ENCODE measurements at regions not wholly inside any gene's neighbourhood (a gene's known extent, or its start where the extent isn't known, plus 50 kb on each side); places are given as distances from the start of the nearest gene placed in this dataset.

- CTCF ChIA-PET = no interaction called here
- DNase-seq = no peak
- Mint-ChIP-seq H3K9me3 (ENCODE audit: unreplicated experiment) (peaks cover 12% of the 10 kb centered on the region), H3K36me3 (ENCODE audit: insufficient read depth, unreplicated experiment) (no peaks in the 10 kb centered on the region), H3K4me3 (ENCODE audit: unreplicated experiment) (no peak overlapping the region), H3K27me3 (ENCODE audit: insufficient read depth, unreplicated experiment) (peaks cover 5% of the 10 kb centered on the region), H3K4me1 (ENCODE audit: low read depth, unreplicated experiment) (no peaks in the 10 kb centered on the region), H3K27ac (ENCODE audit: unreplicated experiment) (no peak overlapping the region)
- TF ChIP-seq CTCF (IDR thresholded peaks at IDR 0.05; ENCODE audit: insufficient read depth in 1 of 2, low read depth in 1 of 2, low read length in 1 of 2, severe bottlenecking in 1 of 2, unreplicated experiment in 1 of 2) = no peak
- no peak overlapping the region for H3K4me3 ChIP-seq (ENCODE audit: low read depth, low read length)
- BruUV-seq (replicated peaks) = no TSS peak
- intact Hi-C loops (cut with micrococcal nuclease; ENCODE audit: unreplicated experiment) = no loop called here
- no peaks in the 10 kb centered on the region for H3K36me3 ChIP-seq (ENCODE audit: control insufficient read depth, insufficient read depth, low read length)
- no peaks in the 10 kb centered on the region for H3K9me3 ChIP-seq
- H3K27me3 ChIP-seq (replicated peaks; ENCODE audit: control insufficient read depth, insufficient read depth, low read length) = no peaks in the 10 kb centered on the region
- POLR2A ChIA-PET = no interaction called here
- H3K4me1 ChIP-seq = no peaks in the 10 kb centered on the region
Observed at GRCh38 chr3:74273555-74274402, 340.7 kb downstream of the CNTN3 start.

- H3K9me3 ChIP-seq = no peaks in the 10 kb centered on the region
- Mint-ChIP-seq H3K27ac (ENCODE audit: unreplicated experiment) (no peak overlapping the region), H3K27me3 (ENCODE audit: insufficient read depth, unreplicated experiment) (peaks cover 5% of the 10 kb centered on the region), H3K36me3 (ENCODE audit: insufficient read depth, unreplicated experiment) (no peaks in the 10 kb centered on the region), H3K4me3 (ENCODE audit: unreplicated experiment) (no peak overlapping the region), H3K9me3 (ENCODE audit: unreplicated experiment) (peaks cover 12% of the 10 kb centered on the region), H3K4me1 (ENCODE audit: low read depth, unreplicated experiment) (no peaks in the 10 kb centered on the region)
- intact Hi-C loops (cut with micrococcal nuclease; ENCODE audit: unreplicated experiment) = no loop called here
- no peaks in the 10 kb centered on the region for H3K27me3 ChIP-seq (replicated peaks; ENCODE audit: control insufficient read depth, insufficient read depth, low read length)
- POLR2A ChIA-PET = no interaction called here
- H3K36me3 ChIP-seq (ENCODE audit: control insufficient read depth, insufficient read depth, low read length) = no peaks in the 10 kb centered on the region
- BruUV-seq (replicated peaks) = no TSS peak
- TF ChIP-seq CTCF (IDR thresholded peaks at IDR 0.05; ENCODE audit: insufficient read depth in 1 of 2, low read depth in 1 of 2, low read length in 1 of 2, severe bottlenecking in 1 of 2, unreplicated experiment in 1 of 2) = no peak
- DNase-seq = no peak
- CTCF ChIA-PET = no interaction called here
- no peaks in the 10 kb centered on the region for H3K4me1 ChIP-seq
- no peak overlapping the region for H3K4me3 ChIP-seq (ENCODE audit: low read depth, low read length)
Observed at GRCh38 chr3:74273091-74273490, 341.4 kb downstream of the CNTN3 start.

- Histone ChIP-seq H3K4me1 (no peaks in the 10 kb centered on the region), H3K36me3 (ENCODE audit: control insufficient read depth, insufficient read depth, low read length) (no peaks in the 10 kb centered on the region), H3K27me3 (replicated peaks; ENCODE audit: control insufficient read depth, insufficient read depth, low read length) (no peaks in the 10 kb centered on the region), H3K4me3 (ENCODE audit: low read depth, low read length) (no peak overlapping the region), H3K9me3 (no peaks in the 10 kb centered on the region)
- intact Hi-C loops (cut with micrococcal nuclease; ENCODE audit: unreplicated experiment) = no loop called here
- ChIA-PET CTCF (no interaction called here), POLR2A (no interaction called here)
- Mint-ChIP-seq H3K27ac (ENCODE audit: unreplicated experiment) (no peak overlapping the region), H3K27me3 (ENCODE audit: insufficient read depth, unreplicated experiment) (peaks cover 7% of the 10 kb centered on the region), H3K4me3 (ENCODE audit: unreplicated experiment) (no peak overlapping the region), H3K36me3 (ENCODE audit: insufficient read depth, unreplicated experiment) (no peaks in the 10 kb centered on the region), H3K9me3 (ENCODE audit: unreplicated experiment) (peaks cover 5% of the 10 kb centered on the region), H3K4me1 (ENCODE audit: low read depth, unreplicated experiment) (peaks cover 7% of the 10 kb centered on the region)
- no TSS peak for BruUV-seq (replicated peaks)
- no peak for DNase-seq
- TF ChIP-seq CTCF (IDR thresholded peaks at IDR 0.05; ENCODE audit: insufficient read depth in 1 of 2, low read depth in 1 of 2, low read length in 1 of 2, severe bottlenecking in 1 of 2, unreplicated experiment in 1 of 2) = no peak
Observed at GRCh38 chr3:74271541-74271940, 342.9 kb downstream of the CNTN3 start.

All from Caco-2 (cell line).